ENCODE measurements at regions not wholly inside any gene's neighbourhood (a gene's known extent, or its start where the extent isn't known, plus 50 kb on each side); places are given as distances from the start of the nearest gene placed in this dataset.

- Histone ChIP-seq H3K4me2 (ENCODE audit: low read depth, low read length, poor library complexity, severe bottlenecking) (no peak overlapping the region), H3F3A (ENCODE audit: insufficient read depth) (no peaks in the 10 kb centered on the region), H4K20me1 (ENCODE audit: low read depth, low read length) (no peaks in the 10 kb centered on the region), H2AFZ (ENCODE audit: low read depth, low read length, severe bottlenecking) (peak overlapping the region; percentile 29), H3K36me3 (ENCODE audit: low read length) (no peaks in the 10 kb centered on the region; the same call in 1 of the 2 replicates), H3K4me3 (ENCODE audit: insufficient read depth, low read length, poor library complexity, severe bottlenecking) (no peak overlapping the region), H3K27ac (ENCODE audit: low read depth, low read length) (no peak overlapping the region), H3K27me3 (ENCODE audit: low read length) (no peaks in the 10 kb centered on the region), H3K9me2 (replicated peaks; ENCODE audit: insufficient read depth, low read length) (no peaks in the 10 kb centered on the region), H3K9me3 (ENCODE audit: insufficient read depth, low read length) (no peaks in the 10 kb centered on the region), H3K79me2 (ENCODE audit: insufficient read depth, low read length) (no peaks in the 10 kb centered on the region), H3K9ac (ENCODE audit: low read length) (no peak overlapping the region)
- TF ChIP-seq CTCF (IDR thresholded peaks at IDR 0.05; ENCODE audit: insufficient read depth, low read length, poor library complexity, severe bottlenecking) (no peak), EZH2phosphoT487 (conservative IDR thresholded peaks at IDR 0.05; ENCODE audit: low read length) (no peak)
Observed at GRCh38 chr13:63643543-63643942, 2227.9 kb upstream of the PCDH20 start.

- Histone ChIP-seq H3F3A (ENCODE audit: insufficient read depth) (no peaks in the 10 kb centered on the region), H3K79me2 (ENCODE audit: insufficient read depth, low read length) (no peaks in the 10 kb centered on the region), H3K4me2 (ENCODE audit: low read depth, low read length, poor library complexity, severe bottlenecking) (peak overlapping the region; percentile 56), H4K20me1 (ENCODE audit: low read depth, low read length) (no peaks in the 10 kb centered on the region), H3K27ac (ENCODE audit: low read depth, low read length) (no peak overlapping the region), H3K9ac (ENCODE audit: low read length) (no peak overlapping the region), H3K4me3 (ENCODE audit: insufficient read depth, low read length, poor library complexity, severe bottlenecking) (no peak overlapping the region), H3K27me3 (ENCODE audit: low read length) (no peaks in the 10 kb centered on the region), H3K36me3 (ENCODE audit: low read length) (no peaks in the 10 kb centered on the region), H3K9me3 (ENCODE audit: insufficient read depth, low read length) (no peaks in the 10 kb centered on the region), H2AFZ (ENCODE audit: low read depth, low read length, severe bottlenecking) (peak overlapping the region; percentile 78), H3K9me2 (replicated peaks; ENCODE audit: insufficient read depth, low read length) (no peaks in the 10 kb centered on the region)
- TF ChIP-seq CTCF (IDR thresholded peaks at IDR 0.05; ENCODE audit: insufficient read depth, low read length, poor library complexity, severe bottlenecking) (no peak), EZH2phosphoT487 (conservative IDR thresholded peaks at IDR 0.05; ENCODE audit: low read length) (no peak)
Observed at GRCh38 chr13:63636316-63636993, 2220.8 kb upstream of the PCDH20 start.

GRCh38 chr13:63632321-63632720 is 2216.7 kb upstream of the PCDH20 start:
- H3K4me2 ChIP-seq (ENCODE audit: low read depth, low read length, poor library complexity, severe bottlenecking) = no peak overlapping the region
- H3K4me3 ChIP-seq (ENCODE audit: insufficient read depth, low read length, poor library complexity, severe bottlenecking) = no peak overlapping the region
- no peaks in the 10 kb centered on the region for H3K27me3 ChIP-seq (ENCODE audit: low read length)
- no peak overlapping the region for H3K9ac ChIP-seq (ENCODE audit: low read length)
- no peak overlapping the region for H3K27ac ChIP-seq (ENCODE audit: low read depth, low read length)
- peak overlapping the region; percentile 37 for H2AFZ ChIP-seq (ENCODE audit: low read depth, low read length, severe bottlenecking)
- no peaks in the 10 kb centered on the region for H3K79me2 ChIP-seq (ENCODE audit: insufficient read depth, low read length)
- H3K9me3 ChIP-seq (ENCODE audit: insufficient read depth, low read length) = no peaks in the 10 kb centered on the region
- no peaks in the 10 kb centered on the region for H4K20me1 ChIP-seq (ENCODE audit: low read depth, low read length)
- no peaks in the 10 kb centered on the region for H3F3A ChIP-seq (ENCODE audit: insufficient read depth)
- H3K36me3 ChIP-seq (ENCODE audit: low read length) = no peaks in the 10 kb centered on the region
- TF ChIP-seq CTCF (IDR thresholded peaks at IDR 0.05; ENCODE audit: insufficient read depth, low read length, poor library complexity, severe bottlenecking) (no peak), EZH2phosphoT487 (conservative IDR thresholded peaks at IDR 0.05; ENCODE audit: low read length) (no peak)
- H3K9me2 ChIP-seq (replicated peaks; ENCODE audit: insufficient read depth, low read length) = no peaks in the 10 kb centered on the region

Measured in SU-DHL-6 (cell line).